GM12878 (cell line): ENCODE measurements at regions not wholly inside any gene's neighbourhood (a gene's known extent, or its start where the extent isn't known, plus 50 kb on each side); places are given as distances from the start of the nearest gene placed in this dataset.

Experiments
- ATAC-seq: fragments of 200-7000 bp; cut with Tn5 transposase; 3 replicates; pipeline ENCODE4 v1.9.1; 2020; ENCODE audit warnings: mild to moderate bottlenecking, moderate library complexity
- BruUV-seq: library from RNA; stranded (reverse); fragments of 400-500 nt; replicated peaks from 2 replicates; lab custom pipeline; 2021; lab: Mats Ljungman, UMichigan
- CTCF ChIA-PET: fragments of 300-600 bp; sonication (Branson Sonifier 250); formaldehyde crosslinking; extraction: SDS; loops from one replicate; lab custom pipeline; 2021; ENCODE audit warnings: inconsistent platforms; lab: Yijun Ruan, JAX
- POLR2A ChIA-PET: fragments of 350-600 bp; formaldehyde crosslinking; extraction: SDS; loops from one replicate; lab custom pipeline; 2021; ENCODE audit warnings: inconsistent platforms; lab: Charles Lee
- RAD21 ChIA-PET: fragments of 300-600 bp; sonication (Branson Sonifier 250); formaldehyde crosslinking; loops from one replicate; lab custom pipeline; 2023; ENCODE audit warnings: antibody characterized with exemption; ENCODE audit not compliant: unreplicated experiment; lab: Charles Lee
- SMC1A ChIA-PET: fragments of 300-600 bp; sonication (Branson Sonifier 250); formaldehyde crosslinking; loops from one replicate; lab custom pipeline; 2023; ENCODE audit not compliant: unreplicated experiment, uncharacterized antibody; lab: Charles Lee
- DNase-seq: peaks from one replicate; pipeline ENCODE4 v3.0.0-alpha.2; 2011; ENCODE audit warnings: low read depth, low spot score
- FAIRE-seq: peaks from 3 replicates; lab custom pipeline; 2011; peaks lifted over from hg19 to GRCh38; lab: Jason Lieb, UNC
- H2AFZ ChIP-seq: 2 replicates; pipeline ENCODE4 v1.6.0; 2011; ENCODE audit warnings: low read depth, low read length, control low read depth; ENCODE audit not compliant: control insufficient read depth
- H3K27ac ChIP-seq: 2 replicates; pipeline ENCODE4 v1.5.1; 2011; ENCODE audit warnings: control low read depth; ENCODE audit not compliant: control insufficient read depth, insufficient read depth
- H3K27me3 ChIP-seq, 2 experiments: replicated peaks in 1 of 2; 2 replicates each; pipeline versions ENCODE4 v1.6.0 to v1.6.1; 2011; ENCODE audit warnings: low read length in 1 of 2; ENCODE audit not compliant: control insufficient read depth in 2 of 2, insufficient read depth in 2 of 2
- H3K36me3 ChIP-seq, 2 experiments: 2 replicates each; pipeline ENCODE4 v1.5.1; 2011; ENCODE audit warnings: low read length in 1 of 2; ENCODE audit not compliant: control insufficient read depth in 2 of 2, insufficient read depth in 2 of 2
- H3K4me1 ChIP-seq: 2 replicates; pipeline ENCODE4 v1.6.1; 2011; ENCODE audit warnings: mild to moderate bottlenecking, low read length, moderate library complexity, mixed read lengths; ENCODE audit not compliant: control insufficient read depth, insufficient read depth
- H3K4me2 ChIP-seq: 2 replicates; pipeline ENCODE4 v1.6.0; 2011; ENCODE audit warnings: control low read depth; ENCODE audit not compliant: control insufficient read depth, insufficient read depth
- H3K4me3 ChIP-seq: fragments of 200-600 bp; sonication (generic); 2 replicates; pipeline ENCODE4 v1.5.1; 2016
- H3K79me2 ChIP-seq: 2 replicates; pipeline ENCODE4 v1.6.0; 2011; ENCODE audit warnings: low read length; ENCODE audit not compliant: control insufficient read depth, insufficient read depth
- H3K9ac ChIP-seq: 2 replicates; pipeline ENCODE4 v1.8.0; 2011; ENCODE audit warnings: low read length, control low read depth, mixed read lengths; ENCODE audit not compliant: control insufficient read depth, insufficient read depth
- H3K9me3 ChIP-seq: replicated peaks from 3 replicates; pipeline ENCODE4 v1.5.1; 2011; ENCODE audit warnings: mild to moderate bottlenecking, low read length; ENCODE audit not compliant: control insufficient read depth, insufficient read depth
- H4K20me1 ChIP-seq: 2 replicates; pipeline ENCODE4 v1.6.0; 2011; ENCODE audit not compliant: control insufficient read depth, insufficient read depth
- ASH2L ChIP-seq: fragments of 300-600, 200-600 bp; sonication (generic); IDR thresholded peaks from 2 replicates; pipeline ENCODE4 v1.6.1; 2017; ENCODE audit warnings: low read depth, mild to moderate bottlenecking, borderline replicate concordance
- ATF2 ChIP-seq: IDR thresholded peaks from 2 replicates; pipeline ENCODE4 v1.6.1; 2012; ENCODE audit warnings: low read length, inconsistent platforms
- ATF7 ChIP-seq: fragments of 450-650 bp; IDR thresholded peaks from 2 replicates; pipeline ENCODE4 v1.6.1; 2016; ENCODE audit warnings: low read depth, mild to moderate bottlenecking
- BCL3 ChIP-seq: IDR thresholded peaks from 2 replicates; pipeline ENCODE4 v1.6.1; 2011; ENCODE audit warnings: borderline replicate concordance, low read depth, mild to moderate bottlenecking, moderate library complexity, low read length; ENCODE audit not compliant: insufficient read depth, poor library complexity, severe bottlenecking
- BCLAF1 ChIP-seq: fragments of 450-650 bp; IDR thresholded peaks from 2 replicates; pipeline ENCODE4 v1.6.1; 2017; ENCODE audit warnings: antibody characterized with exemption, mild to moderate bottlenecking, moderate library complexity
- CBX5 ChIP-seq: sonication (generic); IDR thresholded peaks from 2 replicates; pipeline ENCODE4 v1.6.1; 2016; ENCODE audit warnings: low read depth, moderate library complexity, mild to moderate bottlenecking, inconsistent platforms
- ETV6 ChIP-seq, 2 experiments: fragments of 450-650 bp in 1 of 2; IDR thresholded peaks in 1 of 2; conservative IDR thresholded peaks in 1 of 2; 2 replicates each; pipeline ENCODE4 v1.6.1; 2014; ENCODE audit warnings: antibody characterized with exemption in 1 of 2, borderline replicate concordance in 1 of 2, low read depth in 1 of 2, mild to moderate bottlenecking in 1 of 2, moderate library complexity in 1 of 2
- IKZF2 ChIP-seq, 2 experiments: fragments of 450-650 bp; IDR thresholded peaks; 2 replicates each; pipeline ENCODE4 v1.6.1; 2017; ENCODE audit warnings: mild to moderate bottlenecking in 2 of 2, moderate library complexity in 2 of 2
- IRF4 ChIP-seq: IDR thresholded peaks from 2 replicates; pipeline ENCODE4 v1.6.1; 2011; ENCODE audit warnings: low read depth, low read length
- JUNB ChIP-seq: IDR thresholded peaks from 2 replicates; pipeline ENCODE4 v1.6.1; 2016; ENCODE audit warnings: antibody characterized with exemption, mild to moderate bottlenecking
- KLF5 ChIP-seq: fragments of 450-650 bp; IDR thresholded peaks from 2 replicates; pipeline ENCODE4 v1.6.1; 2014; ENCODE audit warnings: mild to moderate bottlenecking; ENCODE audit not compliant: partially characterized antibody
- POLR2A ChIP-seq: IDR thresholded peaks from 2 replicates; pipeline ENCODE4 v1.6.1; 2011; ENCODE audit warnings: low read depth, mild to moderate bottlenecking, low read length
- POU2F2 ChIP-seq: IDR thresholded peaks from 3 replicates; pipeline ENCODE4 v1.6.1; 2011; ENCODE audit warnings: low read depth, mild to moderate bottlenecking, low read length, borderline replicate concordance
- RUNX3 ChIP-seq: IDR thresholded peaks from 2 replicates; pipeline ENCODE4 v1.6.1; 2012; ENCODE audit warnings: low read length, inconsistent platforms
- SIN3A ChIP-seq: IDR thresholded peaks from 2 replicates; pipeline ENCODE4 v1.6.1; 2012; ENCODE audit warnings: low read depth, low read length, improper control_type of control experiment
- SREBF1 ChIP-seq: IDR thresholded peaks from 2 replicates; pipeline ENCODE4 v1.6.1; 2012; ENCODE audit warnings: mild to moderate bottlenecking, low read length
- TCF12 ChIP-seq: IDR thresholded peaks from 2 replicates; pipeline ENCODE4 v1.6.1; 2011; ENCODE audit warnings: low read depth, mild to moderate bottlenecking, low read length
- YBX1 ChIP-seq: fragments of 450-650 bp; IDR thresholded peaks from 2 replicates; pipeline ENCODE4 v1.6.1; 2016; ENCODE audit warnings: antibody characterized with exemption
- ZNF217 ChIP-seq: fragments of 450-650 bp; IDR thresholded peaks from 2 replicates; pipeline ENCODE4 v1.6.1; 2017; ENCODE audit warnings: antibody characterized with exemption, mild to moderate bottlenecking
- WGBS: methylation state at CpG from one replicate; pipeline ENCODE4 v1.1.6; 2016; ENCODE audit warnings: low lambda C conversion rate; ENCODE audit not compliant: insufficient replicate concordance, insufficient coverage; ENCODE audit errors: missing lambda C conversion rate; 5-methylcytosine and 5-hydroxymethylcytosine counted together
- in situ Hi-C: fragments of 300-500 bp; cut with MboI; formaldehyde crosslinking; loops from 9 replicates; pipeline ENCODE4 v1.14.3; 2018; ENCODE audit warnings: mixed read lengths
- intact Hi-C: fragments of 100-400 bp; cut with micrococcal nuclease; formaldehyde crosslinking; loops from one replicate; pipeline ENCODE4 v1.14.2; 2022; ENCODE audit not compliant: unreplicated experiment

- ChIA-PET CTCF (no interaction called here), POLR2A (no interaction called here), SMC1A (interaction anchor here (1.5 kb wide), 1 partner anchor 113 kb away, joined by 3 read pairs; no protein-coding TSS in a partner anchor), RAD21 (no interaction called here)
- in situ Hi-C loops, result no loop called here
- no peak overlapping the region for H3K4me3 ChIP-seq
- no peak overlapping the region for H3K27ac ChIP-seq
- peaks cover 19% of the 10 kb centered on the region for H3K4me1 ChIP-seq
- H3K79me2 ChIP-seq, result no peaks in the 10 kb centered on the region
- TF ChIP-seq RUNX3, result peak; percentile 49; the same call in 1 of the 2 replicates
- TF ChIP-seq YBX1, result no peak
- peak; percentile 44; the same call in 1 of the 2 replicates for TF ChIP-seq JUNB
- TF ChIP-seq TCF12, result no peak
- peak; percentile 31; the same call in 1 of the 3 replicates for TF ChIP-seq POU2F2
- TF ChIP-seq POLR2A, result no peak
- no peak for TF ChIP-seq BCLAF1
- peak; percentile 78; the same call in 1 of the 2 replicates for TF ChIP-seq ATF2
- TF ChIP-seq KLF5, result peak; percentile 28
- TF ChIP-seq CBX5, result peak; percentile 81; the same call in 1 of the 2 replicates
- no peak for TF ChIP-seq ETV6 (conservative IDR thresholded peaks at IDR 0.05 in 1 of 2, IDR thresholded peaks at IDR 0.05 in 1 of 2; ENCODE audit: borderline replicate concordance in 1 of 2, low read depth in 1 of 2)
- TF ChIP-seq IRF4, result peak; percentile 51; the same call in 1 of the 2 replicates
- TF ChIP-seq ZNF217, result peak; percentile 41; the same call in 1 of the 2 replicates
- no peak for TF ChIP-seq ASH2L
- TF ChIP-seq BCL3, result no peak
- TF ChIP-seq SIN3A, result no peak
- TF ChIP-seq IKZF2 (IDR thresholded peaks at IDR 0.05), result peak in 1 of 2 experiments; percentile 34; a peak in 1 of 4 replicates
- TF ChIP-seq SREBF1, result no peak
- peak; percentile 23; the same call in 1 of the 2 replicates for TF ChIP-seq ATF7
- no peaks in the 10 kb centered on the region for H3K36me3 ChIP-seq
- H4K20me1 ChIP-seq, result no peaks in the 10 kb centered on the region
- BruUV-seq, result no TSS peak
- no peak for FAIRE-seq
- no peak overlapping the region for H3K4me2 ChIP-seq
- H3K9ac ChIP-seq, result no peak overlapping the region
- no peaks in the 10 kb centered on the region for H3K27me3 ChIP-seq
- WGBS, result 25% methylated on average over 4 of the region's 4 CpGs
- no peak for ATAC-seq
- DNase-seq, result peak; percentile 40
- H2AFZ ChIP-seq, result no peak overlapping the region
- peaks cover 22% of the 10 kb centered on the region for H3K9me3 ChIP-seq
- intact Hi-C loops, result loop anchor here (5.0 kb wide), 3 partner anchors 47 to 263 kb away; partner anchors contain the start of gene CEP43
Measured at GRCh38 chr6:166834049-166834448, 122.3 kb downstream of the RNASET2 start.
